ENCODE measurements at regions not wholly inside any gene's neighbourhood (a gene's known extent, or its start where the extent isn't known, plus 50 kb on each side); places are given as distances from the start of the nearest gene placed in this dataset.

DNA sequence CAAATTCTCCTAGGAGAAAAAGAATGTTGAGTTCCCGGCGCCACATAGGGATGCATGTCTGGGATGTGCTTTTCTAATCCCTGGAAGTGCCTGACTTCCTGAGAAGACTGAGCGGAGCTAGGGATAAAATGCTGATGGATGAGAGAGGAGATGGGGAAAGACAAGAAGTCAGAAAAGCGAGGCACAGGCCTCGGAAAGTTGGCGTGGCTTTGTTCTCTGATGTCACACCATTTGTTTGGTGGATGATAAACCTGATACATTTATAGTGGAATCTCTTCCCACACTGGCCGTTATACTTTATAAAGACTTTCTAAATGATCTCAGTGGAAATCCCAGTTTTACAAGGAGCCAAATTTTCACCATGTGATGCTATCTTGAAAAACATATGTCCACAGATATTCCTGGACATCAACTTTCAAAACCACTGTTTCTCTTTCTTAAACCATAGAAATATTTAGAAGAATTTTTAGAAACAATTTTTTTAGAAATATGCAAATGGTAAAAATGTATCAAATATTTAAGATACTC is 188.8 kb upstream of the SVIL start:
- TF ChIP-seq, protein P1, sequence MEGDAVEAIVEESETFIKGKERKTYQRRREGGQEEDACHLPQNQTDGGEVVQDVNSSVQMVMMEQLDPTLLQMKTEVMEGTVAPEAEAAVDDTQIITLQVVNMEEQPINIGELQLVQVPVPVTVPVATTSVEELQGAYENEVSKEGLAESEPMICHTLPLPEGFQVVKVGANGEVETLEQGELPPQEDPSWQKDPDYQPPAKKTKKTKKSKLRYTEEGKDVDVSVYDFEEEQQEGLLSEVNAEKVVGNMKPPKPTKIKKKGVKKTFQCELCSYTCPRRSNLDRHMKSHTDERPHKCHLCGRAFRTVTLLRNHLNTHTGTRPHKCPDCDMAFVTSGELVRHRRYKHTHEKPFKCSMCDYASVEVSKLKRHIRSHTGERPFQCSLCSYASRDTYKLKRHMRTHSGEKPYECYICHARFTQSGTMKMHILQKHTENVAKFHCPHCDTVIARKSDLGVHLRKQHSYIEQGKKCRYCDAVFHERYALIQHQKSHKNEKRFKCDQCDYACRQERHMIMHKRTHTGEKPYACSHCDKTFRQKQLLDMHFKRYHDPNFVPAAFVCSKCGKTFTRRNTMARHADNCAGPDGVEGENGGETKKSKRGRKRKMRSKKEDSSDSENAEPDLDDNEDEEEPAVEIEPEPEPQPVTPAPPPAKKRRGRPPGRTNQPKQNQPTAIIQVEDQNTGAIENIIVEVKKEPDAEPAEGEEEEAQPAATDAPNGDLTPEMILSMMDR (IDR thresholded peaks at IDR 0.05) = no peak
- TF ChIP-seq POLR2A (IDR thresholded peaks at IDR 0.05) = no peak

All from thyroid gland (tissue), 4 donors.